Ovary (tissue), 7 donors: ENCODE measurements at regions not wholly inside any gene's neighbourhood (a gene's known extent, or its start where the extent isn't known, plus 50 kb on each side); places are given as distances from the start of the nearest gene placed in this dataset.

ENCODE experiments used
- DNase-seq, 5 donors: peaks; one replicate each; pipeline ENCODE4 v3.0.0-alpha.2; 2019 to 2020
- H3K27ac ChIP-seq, 2 donors: fragments of 200-600 bp; one replicate each; pipeline versions ENCODE4 v1.5.1 to v1.8.0; 2019 to 2022
- H3K27me3 ChIP-seq: fragments of 200-600 bp; one replicate; pipeline ENCODE4 v1.8.0; 2022
- H3K36me3 ChIP-seq: fragments of 200-600 bp; sonication (generic); one replicate; pipeline ENCODE4 v1.5.1; 2019
- H3K4me1 ChIP-seq: one replicate; pipeline ENCODE4 v1.8.1; 2013; ENCODE audit warnings: mild to moderate bottlenecking, moderate library complexity; ENCODE audit not compliant: insufficient read depth
- H3K4me3 ChIP-seq: fragments of 200-600 bp; sonication (generic); one replicate; pipeline ENCODE4 v1.5.1; 2017
- H3K9me3 ChIP-seq, 2 donors: fragments of 200-600 bp in 1 of 2; sonication (generic) in 1 of 2; one replicate each; pipeline versions ENCODE4 v1.5.1 to v1.8.1; 2013 to 2019; ENCODE audit warnings: mild to moderate bottlenecking in 1 of 2, moderate library complexity in 1 of 2
- EP300 ChIP-seq: sonication (generic); formaldehyde crosslinking; IDR thresholded peaks from one replicate; pipeline ENCODE4 v1.6.1; 2017; ENCODE audit warnings: antibody characterized with exemption
- POLR2A ChIP-seq: fragments of 450-650 bp; IDR thresholded peaks from one replicate; pipeline ENCODE4 v1.6.1; 2017; ENCODE audit warnings: antibody characterized with exemption, mild to moderate bottlenecking, moderate library complexity
- WGBS, 3 donors: extraction: QIAGEN DNeasy Blood & Tissue Kit in 1 of 3; methylation state at CpG; one replicate each; pipeline versions ENCODE4 v1.1.5 to v1.1.7; 2013 to 2017; 5-methylcytosine and 5-hydroxymethylcytosine counted together
- intact Hi-C, 4 donors: fragments of 100-400 bp; cut with DNase I; formaldehyde crosslinking; loops; one replicate each; pipeline versions ENCODE4 v1.11.0 to v1.15.1; 2022 to 2023
- TF ChIP-seq, protein P1 (sequence below), 3 donors: fragments of 450-650 bp in 2 of 3; fragments of 200-600 bp in 1 of 3; IDR thresholded peaks; one replicate each; pipeline versions ENCODE4 v1.5.1 to v1.8.0; 2016 to 2022; ENCODE audit warnings: antibody characterized with exemption in 3 of 3, mild to moderate bottlenecking in 1 of 3
- donor health status: DM: no; HTN: no; CAD: no; lungs with moderate emphysema.
- donor health status: DM: no; HTN: no; CAD: no.
- donor health status: Bipolar disorder and iron deficiency.
- donor health status: DM: no; HTN: no; CAD: no.
- donor health status: DM: yes; HTN: yes; CAD: no.

DNA sequence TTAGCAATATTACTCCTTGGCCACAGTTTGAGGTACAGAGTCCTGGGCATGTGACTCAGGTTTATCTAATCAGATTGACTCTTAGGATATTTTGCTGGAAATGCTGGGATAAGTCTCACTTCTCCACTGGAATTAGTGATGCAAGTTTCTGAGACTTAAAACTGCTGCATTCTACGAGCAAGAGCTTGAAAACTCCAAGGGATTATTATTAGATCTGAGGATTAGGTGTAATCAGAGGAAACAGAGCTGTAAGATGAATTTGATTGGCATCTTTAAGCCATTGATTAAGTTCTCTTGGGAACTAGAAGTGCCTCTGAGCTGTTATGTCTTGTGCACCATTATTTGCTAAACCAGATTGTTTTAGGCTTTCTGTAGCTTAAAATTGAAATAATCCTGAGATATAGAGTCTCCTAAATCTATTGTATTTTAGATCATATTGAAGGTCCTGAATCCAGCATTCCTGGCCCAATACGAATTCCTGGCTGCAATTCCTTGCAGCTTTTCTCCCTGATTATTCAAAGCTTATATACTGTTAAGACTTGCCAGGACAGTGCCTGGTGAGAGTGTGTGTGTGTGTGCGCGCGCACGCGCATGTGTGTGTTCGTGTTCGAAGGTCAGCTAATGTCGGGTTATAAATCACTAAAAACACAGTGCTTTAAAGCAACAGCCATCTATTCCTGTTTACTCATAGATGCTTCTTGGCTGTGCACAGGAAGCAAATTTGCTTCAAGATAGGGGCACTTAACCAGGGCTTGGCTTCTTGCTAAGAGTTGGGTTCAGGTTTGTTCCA is 735.1 kb downstream of the STIM2 start:
- H3K27me3 ChIP-seq: no peaks in the 10 kb centered on the region
- no peak for DNase-seq
- H3K36me3 ChIP-seq: no peaks in the 10 kb centered on the region
- H3K9me3 ChIP-seq: no peaks in the 10 kb centered on the region
- TF ChIP-seq, protein P1, sequence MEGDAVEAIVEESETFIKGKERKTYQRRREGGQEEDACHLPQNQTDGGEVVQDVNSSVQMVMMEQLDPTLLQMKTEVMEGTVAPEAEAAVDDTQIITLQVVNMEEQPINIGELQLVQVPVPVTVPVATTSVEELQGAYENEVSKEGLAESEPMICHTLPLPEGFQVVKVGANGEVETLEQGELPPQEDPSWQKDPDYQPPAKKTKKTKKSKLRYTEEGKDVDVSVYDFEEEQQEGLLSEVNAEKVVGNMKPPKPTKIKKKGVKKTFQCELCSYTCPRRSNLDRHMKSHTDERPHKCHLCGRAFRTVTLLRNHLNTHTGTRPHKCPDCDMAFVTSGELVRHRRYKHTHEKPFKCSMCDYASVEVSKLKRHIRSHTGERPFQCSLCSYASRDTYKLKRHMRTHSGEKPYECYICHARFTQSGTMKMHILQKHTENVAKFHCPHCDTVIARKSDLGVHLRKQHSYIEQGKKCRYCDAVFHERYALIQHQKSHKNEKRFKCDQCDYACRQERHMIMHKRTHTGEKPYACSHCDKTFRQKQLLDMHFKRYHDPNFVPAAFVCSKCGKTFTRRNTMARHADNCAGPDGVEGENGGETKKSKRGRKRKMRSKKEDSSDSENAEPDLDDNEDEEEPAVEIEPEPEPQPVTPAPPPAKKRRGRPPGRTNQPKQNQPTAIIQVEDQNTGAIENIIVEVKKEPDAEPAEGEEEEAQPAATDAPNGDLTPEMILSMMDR (IDR thresholded peaks at IDR 0.05): no peak
- TF ChIP-seq EP300 (no peak), POLR2A (no peak)
- WGBS, 3 donors: 46 to 60% (median 47%) methylated on average over 10 of the region's 10 CpGs
- intact Hi-C loops: no loop called here
- no peak overlapping the region for H3K27ac ChIP-seq
- no peak overlapping the region for H3K4me3 ChIP-seq
- H3K4me1 ChIP-seq: no peaks in the 10 kb centered on the region

DNA sequence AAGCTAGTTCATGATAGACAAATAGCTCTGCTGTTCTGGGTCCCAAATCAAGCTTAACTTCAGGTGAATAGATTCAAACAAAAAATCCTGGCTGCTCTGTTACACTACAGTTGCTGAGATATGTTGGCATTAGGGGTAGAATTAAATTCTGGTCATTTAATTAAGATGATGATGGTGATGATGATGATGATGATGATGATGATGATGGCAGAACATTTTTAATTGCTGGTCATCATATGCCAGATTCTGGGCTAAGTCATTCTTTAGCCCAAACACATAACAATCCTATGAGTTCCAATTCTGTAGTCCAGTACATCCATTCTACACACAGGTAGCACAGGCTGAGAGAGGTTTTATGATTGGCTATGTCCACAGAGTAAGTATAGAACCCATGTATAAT is 741.5 kb downstream of the STIM2 start:
- intact Hi-C loops: no loop called here
- TF ChIP-seq, protein P1 (IDR thresholded peaks at IDR 0.05): no peak
- no peak for TF ChIP-seq POLR2A
- no peak for TF ChIP-seq EP300
- Histone ChIP-seq H3K4me1 (no peaks in the 10 kb centered on the region), H3K36me3 (no peaks in the 10 kb centered on the region), H3K27ac (no peak overlapping the region), H3K27me3 (no peaks in the 10 kb centered on the region), H3K4me3 (no peak overlapping the region), H3K9me3 (no peaks in the 10 kb centered on the region)
- no peak for DNase-seq

DNA sequence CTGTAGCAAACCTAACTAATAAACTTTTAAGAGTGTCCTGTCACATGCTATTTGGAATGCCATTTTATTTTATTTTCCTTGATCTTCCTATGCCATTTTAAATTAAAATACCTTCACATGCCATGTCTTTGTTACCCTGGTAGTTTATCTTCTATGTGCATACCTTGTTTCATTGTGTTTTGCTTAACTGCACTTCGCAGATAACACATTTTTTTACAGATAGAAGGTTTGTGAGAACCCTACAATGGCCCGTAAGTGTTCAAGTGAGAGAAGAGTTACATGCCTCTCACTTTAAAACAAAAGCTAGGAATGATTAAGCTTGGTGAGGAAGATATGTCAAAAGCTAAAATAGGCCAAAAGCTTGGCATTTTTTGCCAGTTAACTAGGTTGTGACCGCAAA is 744.1 kb downstream of the STIM2 start:
- WGBS, 3 donors: 78 to 85% (median 79%) methylated on average over 3 of the region's 3 CpGs
- no peak overlapping the region for H3K27ac ChIP-seq
- no peaks in the 10 kb centered on the region for H3K4me1 ChIP-seq
- H3K27me3 ChIP-seq: no peaks in the 10 kb centered on the region
- H3K9me3 ChIP-seq: peaks cover 0 to 3% of the 10 kb centered on the region in 2 donors
- TF ChIP-seq POLR2A (no peak), EP300 (no peak)
- TF ChIP-seq, protein P1 (IDR thresholded peaks at IDR 0.05): no peak
- H3K36me3 ChIP-seq: no peaks in the 10 kb centered on the region
- DNase-seq: no peak
- H3K4me3 ChIP-seq: no peak overlapping the region
- intact Hi-C loops: no loop called here

DNA sequence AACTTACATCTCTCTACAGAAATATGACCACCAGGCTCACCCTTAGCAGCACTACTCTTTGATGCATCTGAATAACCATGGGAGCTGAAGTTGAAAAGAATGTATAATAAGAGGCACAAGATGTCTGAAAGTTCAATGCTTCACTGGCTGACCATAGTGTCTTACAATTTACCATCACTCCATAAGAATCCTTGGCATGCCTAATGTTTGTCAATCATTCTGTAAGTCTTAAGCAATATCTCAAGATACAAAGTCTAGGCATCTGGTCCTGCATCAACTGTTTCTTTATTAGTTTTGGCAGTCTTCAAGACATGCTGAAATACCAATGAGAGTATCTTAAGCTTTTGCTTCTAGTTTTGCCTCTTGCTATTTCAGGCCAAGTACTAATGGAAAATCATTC is 755.5 kb downstream of the STIM2 start:
- TF ChIP-seq, protein P1 (IDR thresholded peaks at IDR 0.05): no peak
- no peaks in the 10 kb centered on the region for H3K4me1 ChIP-seq
- no peaks in the 10 kb centered on the region for H3K27me3 ChIP-seq
- no peaks in the 10 kb centered on the region for H3K9me3 ChIP-seq
- H3K4me3 ChIP-seq: no peak overlapping the region
- intact Hi-C loops: no loop called here
- DNase-seq: no peak
- no peak overlapping the region for H3K27ac ChIP-seq
- H3K36me3 ChIP-seq: no peaks in the 10 kb centered on the region
